SK-N-MC (cell line): ENCODE measurements at regions not wholly inside any gene's neighbourhood (a gene's known extent, or its start where the extent isn't known, plus 50 kb on each side); places are given as distances from the start of the nearest gene placed in this dataset.
"Not testable (repeated sequence)": the region's sequence is repeated elsewhere in the genome, so short reads cannot be mapped to it uniquely, and the experiment has no call there.

Source experiments
- DNase-seq: peaks from one replicate; pipeline ENCODE4 v3.0.0-alpha.2; 2011; ENCODE audit warnings: low read depth, low spot score
- H3K27ac ChIP-seq: fragments of 200-600 bp; sonication (generic); 2 replicates; pipeline ENCODE4 v1.5.1; 2016; ENCODE audit warnings: mixed run types
- H3K36me3 ChIP-seq: fragments of 200-600 bp; sonication (generic); 2 replicates; pipeline ENCODE4 v1.6.1; 2017; ENCODE audit warnings: antibody characterized with exemption, low read length, mixed read lengths; ENCODE audit not compliant: insufficient read depth
- H3K4me3 ChIP-seq: fragments of 200-600 bp; sonication (generic); 2 replicates; pipeline ENCODE4 v1.5.1; 2016
- H3K9ac ChIP-seq: fragments of 200-600 bp; sonication (generic); 2 replicates; pipeline ENCODE4 v1.8.0; 2017; ENCODE audit warnings: mixed run types, mixed read lengths; ENCODE audit not compliant: insufficient read length
- H3K9me3 ChIP-seq: fragments of 200-600 bp; sonication (generic); 2 replicates; pipeline ENCODE4 v1.6.1; 2017; ENCODE audit warnings: low read depth, mild to moderate bottlenecking, antibody characterized with exemption, low read length, moderate library complexity, mixed read lengths
- EZH2 ChIP-seq: fragments of 200-600 bp; sonication (generic); IDR thresholded peaks from one replicate; pipeline ENCODE4 v1.6.1; 2017; ENCODE audit warnings: antibody characterized with exemption
- FOXP2 ChIP-seq: optimal IDR thresholded peaks from 2 replicates; pipeline ENCODE3; 2011; ENCODE audit warnings: mild to moderate bottlenecking, moderate library complexity; ENCODE audit not compliant: insufficient read depth; ENCODE audit errors: extremely low read length, control extremely low read depth
- POLR2AphosphoS5 ChIP-seq: IDR thresholded peaks from 2 replicates; pipeline ENCODE4 v1.6.1; 2012; ENCODE audit warnings: mild to moderate bottlenecking, low read depth, low read length, borderline replicate concordance

DNA sequence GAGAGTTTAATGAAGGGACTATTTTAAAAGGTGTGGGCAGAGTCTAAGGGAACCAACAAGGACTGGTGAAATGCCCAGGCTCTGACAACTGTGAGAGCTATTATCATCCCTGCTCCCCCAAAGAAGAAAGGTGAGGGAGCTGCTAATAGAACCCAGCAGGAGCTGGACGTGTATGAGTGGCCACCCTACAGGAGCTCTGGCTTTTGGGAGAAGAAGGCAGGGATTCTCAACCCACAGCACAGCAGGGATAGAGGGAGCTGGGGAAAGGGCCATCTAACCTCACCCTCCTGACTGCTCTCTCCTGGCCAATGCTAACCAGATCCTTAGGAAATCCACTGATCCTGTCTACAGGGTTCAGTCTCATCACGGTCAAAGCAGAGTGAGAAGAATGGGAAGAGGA, 57.1 kb downstream of the GRIN2B start:
- TF ChIP-seq POLR2AphosphoS5: no peak
- no peak for TF ChIP-seq EZH2
- TF ChIP-seq FOXP2: no peak
- Histone ChIP-seq H3K9me3 (no peaks in the 10 kb centered on the region), H3K27ac (no peak overlapping the region), H3K4me3 (no peak overlapping the region), H3K36me3 (no peaks in the 10 kb centered on the region), H3K9ac (no peak overlapping the region)
- no peak for DNase-seq

DNA sequence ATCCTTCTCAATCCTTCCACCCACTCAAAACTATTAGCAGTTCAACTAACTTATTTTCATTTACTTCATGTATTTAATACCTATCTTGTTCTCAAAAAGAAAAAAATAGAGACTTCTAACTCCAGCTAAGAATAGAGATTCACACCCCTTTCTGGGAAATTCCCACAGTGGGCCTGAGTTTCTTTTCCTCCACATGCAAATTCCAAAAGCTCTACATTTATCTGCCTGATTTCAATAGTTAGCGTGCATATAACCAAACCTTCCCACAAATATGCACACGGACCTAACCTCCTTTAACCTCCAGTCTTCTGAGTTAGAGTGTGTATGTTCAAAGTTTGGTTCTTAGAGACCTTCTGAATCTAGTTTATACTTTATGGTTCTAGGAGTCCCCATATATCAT, 62.5 kb downstream of the GRIN2B start:
- no peak overlapping the region for H3K9ac ChIP-seq
- no peak overlapping the region for H3K4me3 ChIP-seq
- no peaks in the 10 kb centered on the region for H3K36me3 ChIP-seq
- H3K9me3 ChIP-seq: no peaks in the 10 kb centered on the region
- no peak for DNase-seq
- TF ChIP-seq FOXP2 (no peak), EZH2 (no peak), POLR2AphosphoS5 (no peak)
- no peak overlapping the region for H3K27ac ChIP-seq

DNA sequence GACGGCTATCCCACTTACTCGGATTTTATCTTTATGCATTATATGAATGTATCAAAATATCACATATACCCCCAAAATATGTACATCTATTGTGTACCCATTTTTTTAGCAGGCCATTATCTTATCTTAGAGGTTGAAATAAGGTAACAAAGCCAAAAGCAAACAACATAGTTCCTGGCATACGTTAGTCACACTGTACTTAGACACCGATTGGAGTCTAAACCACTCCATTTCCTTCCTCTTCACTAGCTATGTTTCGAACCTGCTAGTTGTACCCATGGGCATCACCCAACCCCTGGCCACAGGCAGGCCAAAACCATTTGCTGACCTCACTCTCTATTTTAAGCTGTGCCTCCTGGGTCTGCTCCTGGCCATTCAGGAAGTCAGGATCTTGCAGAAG, 66.3 kb downstream of the GRIN2B start:
- TF ChIP-seq EZH2: no peak
- TF ChIP-seq POLR2AphosphoS5: no peak
- TF ChIP-seq FOXP2: no peak
- DNase-seq: no peak
- no peaks in the 10 kb centered on the region for H3K9me3 ChIP-seq

DNA sequence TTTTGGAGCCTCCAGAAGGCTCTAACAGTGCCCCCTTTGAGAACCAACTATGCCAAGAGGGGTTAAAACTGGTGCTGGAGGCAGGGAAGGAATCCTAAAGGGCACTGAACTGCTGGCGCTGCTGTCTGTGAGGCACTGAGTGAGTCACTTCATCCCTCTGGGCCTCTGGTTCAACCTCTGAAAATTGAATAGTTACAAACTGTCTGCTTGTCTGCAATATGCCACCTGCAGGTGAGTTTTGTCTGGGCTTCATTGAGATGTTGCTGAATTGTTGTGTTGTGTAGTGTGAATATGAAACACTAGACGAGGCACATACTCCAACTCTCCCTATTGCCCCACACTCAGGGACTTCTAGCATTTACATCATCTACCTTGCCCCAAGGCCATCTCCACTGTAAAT, 68.0 kb downstream of the GRIN2B start:
- TF ChIP-seq FOXP2 (no peak), POLR2AphosphoS5 (no peak), EZH2 (no peak)
- DNase-seq: no peak
- no peak overlapping the region for H3K27ac ChIP-seq

More for the DNA sequence above, 66.3 kb downstream of the GRIN2B start:
- Histone ChIP-seq H3K4me3 (no peak overlapping the region), H3K27ac (no peak overlapping the region), H3K9ac (no peak overlapping the region), H3K36me3 (no peaks in the 10 kb centered on the region)

DNA sequence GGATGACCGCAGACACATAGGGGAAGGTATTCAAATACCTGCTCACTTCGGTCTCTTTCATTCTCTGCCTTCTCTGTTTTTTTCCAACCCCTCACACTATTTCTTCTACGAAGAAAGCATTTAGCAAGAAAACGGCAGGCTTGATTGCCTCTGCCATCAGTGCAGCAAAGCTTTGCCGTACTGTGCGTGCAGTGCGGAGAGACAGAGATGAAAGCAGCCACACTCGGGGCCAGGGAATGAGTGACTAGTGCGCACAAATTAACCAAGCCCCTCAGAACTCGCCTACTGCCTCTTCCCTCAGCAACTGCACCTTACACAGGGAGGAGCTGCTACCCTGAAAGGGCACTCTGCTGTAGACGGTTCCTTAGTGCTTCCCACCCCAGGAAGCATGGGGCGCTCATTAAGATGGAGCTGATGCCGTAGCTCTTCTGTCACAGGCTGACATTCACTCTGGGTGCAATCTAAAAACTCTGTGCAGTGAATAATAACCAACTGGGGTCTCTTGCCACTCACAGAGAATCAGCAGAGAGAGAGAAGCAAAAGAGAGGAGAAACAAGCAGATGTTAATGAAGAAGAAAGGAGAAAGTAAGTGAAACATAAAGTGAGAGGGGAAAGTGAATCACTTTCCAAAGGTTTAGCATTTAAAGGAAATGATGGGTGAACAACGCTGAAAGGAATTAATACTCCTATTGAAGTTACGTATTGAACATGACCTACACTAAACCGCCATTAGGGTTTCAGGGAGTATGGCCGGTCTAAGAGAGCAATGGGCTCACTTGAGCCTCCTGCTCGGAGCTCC, 69.4 kb downstream of the GRIN2B start:
- H3K9me3 ChIP-seq: no peaks in the 10 kb centered on the region
- TF ChIP-seq POLR2AphosphoS5: no peak
- no peak for TF ChIP-seq EZH2
- TF ChIP-seq FOXP2: no peak

More for the DNA sequence above, 68.0 kb downstream of the GRIN2B start:
- H3K4me3 ChIP-seq: no peak overlapping the region
- no peak overlapping the region for H3K9ac ChIP-seq
- no peaks in the 10 kb centered on the region for H3K36me3 ChIP-seq
- H3K9me3 ChIP-seq: no peaks in the 10 kb centered on the region

DNA sequence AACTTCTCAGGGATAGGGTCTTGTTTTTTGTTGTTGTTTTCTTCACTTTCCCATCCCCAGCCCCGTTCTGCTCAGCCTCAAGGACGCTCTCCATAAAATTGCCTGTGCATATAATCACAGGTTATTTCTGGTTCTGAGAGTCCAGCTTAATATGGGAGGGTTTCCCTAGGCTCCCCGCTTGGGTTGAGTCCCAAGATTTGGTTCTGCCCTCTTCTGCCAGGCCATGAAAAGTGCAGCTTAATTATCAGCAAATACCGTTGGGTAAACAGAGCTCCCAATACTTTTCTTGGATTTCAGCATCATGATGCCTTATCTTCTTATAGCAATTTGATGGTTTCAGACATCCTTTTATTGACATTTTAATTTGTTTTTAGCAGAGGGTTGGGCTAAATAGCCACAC, 75.6 kb downstream of the GRIN2B start:
- no peak for TF ChIP-seq FOXP2
- TF ChIP-seq EZH2: no peak
- TF ChIP-seq POLR2AphosphoS5: no peak
- H3K9ac ChIP-seq: no peak overlapping the region
- H3K36me3 ChIP-seq: no peaks in the 10 kb centered on the region
- no peak overlapping the region for H3K27ac ChIP-seq
- no peaks in the 10 kb centered on the region for H3K9me3 ChIP-seq
- H3K4me3 ChIP-seq: no peak overlapping the region
- DNase-seq: no peak

More for the DNA sequence above, 69.4 kb downstream of the GRIN2B start:
- Histone ChIP-seq H3K9ac (no peak overlapping the region), H3K27ac (no peak overlapping the region), H3K36me3 (no peaks in the 10 kb centered on the region), H3K4me3 (no peak overlapping the region)
- DNase-seq: no peak

DNA sequence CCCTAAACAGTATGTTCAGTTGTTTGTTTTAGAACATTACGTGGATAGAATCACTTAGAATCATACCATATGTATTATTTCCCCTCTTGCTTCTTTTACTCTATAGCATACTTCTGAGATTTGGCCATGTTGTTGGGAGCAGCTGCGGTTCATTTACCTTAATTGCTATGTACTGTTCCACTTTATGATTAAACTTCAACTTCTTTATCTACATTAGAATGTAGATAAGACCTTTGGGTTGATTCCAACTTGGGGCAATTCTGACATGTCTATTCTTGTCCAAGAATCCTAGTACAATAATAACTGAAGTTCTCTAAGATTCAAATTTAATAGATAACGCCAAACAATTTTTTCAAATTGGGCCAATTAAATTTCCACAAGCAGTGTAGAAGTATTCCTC, 80.7 kb downstream of the GRIN2B start:
- no peak for TF ChIP-seq POLR2AphosphoS5
- no peak for TF ChIP-seq FOXP2
- Histone ChIP-seq H3K9ac (no peak overlapping the region), H3K27ac (no peak overlapping the region), H3K36me3 (no peaks in the 10 kb centered on the region), H3K4me3 (no peak overlapping the region), H3K9me3 (no peaks in the 10 kb centered on the region)
- no peak for DNase-seq

DNA sequence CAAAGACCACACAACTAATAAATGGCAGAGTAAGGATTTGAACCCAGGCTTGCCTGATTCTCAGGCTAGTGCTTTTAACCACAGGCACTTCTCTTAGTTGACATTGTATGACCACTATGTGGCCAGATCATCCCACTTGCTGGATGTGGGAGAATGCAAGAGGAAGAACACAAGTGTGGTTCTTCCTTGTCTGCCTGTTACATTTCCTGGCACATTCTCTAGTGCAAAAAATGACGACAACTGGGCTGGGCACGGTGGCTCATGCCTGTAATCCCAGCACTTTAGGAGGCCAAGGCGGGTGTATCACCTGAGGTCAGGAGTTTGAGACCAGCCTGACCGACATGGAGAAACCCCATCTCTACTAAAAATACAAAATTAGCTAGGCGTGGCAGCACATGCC, 83.0 kb downstream of the GRIN2B start:
- not testable (repeated sequence) for DNase-seq, H3K36me3 ChIP-seq

DNA sequence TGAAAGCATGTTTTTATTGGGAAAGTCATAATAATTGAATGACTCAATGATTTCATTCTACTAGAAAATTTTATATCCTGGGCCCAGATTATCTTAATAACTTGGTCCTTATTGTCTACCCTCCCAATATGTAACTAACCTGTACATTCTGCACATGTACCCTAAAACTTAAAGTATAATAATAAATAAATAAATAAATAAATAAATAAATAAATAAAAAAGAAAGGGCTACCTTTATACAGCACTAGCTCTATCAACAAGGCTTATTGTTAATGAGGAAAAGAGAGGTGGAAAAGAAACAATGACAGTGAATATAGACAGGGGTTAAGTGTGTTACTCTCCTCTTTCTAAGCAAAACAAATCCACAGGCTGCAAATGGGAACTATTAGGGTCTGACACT, 83.6 kb downstream of the GRIN2B start:
- Histone ChIP-seq H3K9me3 (no peaks in the 10 kb centered on the region), H3K27ac (no peak overlapping the region), H3K4me3 (no peak overlapping the region), H3K36me3 (no peaks in the 10 kb centered on the region), H3K9ac (no peak overlapping the region)
- no peak for DNase-seq
- TF ChIP-seq EZH2 (no peak), POLR2AphosphoS5 (no peak), FOXP2 (no peak)

More for the DNA sequence above, 83.0 kb downstream of the GRIN2B start:
- not testable (repeated sequence) for H3K27ac ChIP-seq, H3K4me3 ChIP-seq, H3K9me3 ChIP-seq, H3K9ac ChIP-seq
